NCI-H1694 (cell line): ENCODE measurements at regions not wholly inside any gene's neighbourhood (a gene's known extent, or its start where the extent isn't known, plus 50 kb on each side); places are given as distances from the start of the nearest gene placed in this dataset.
A peak's percentile ranks its signal among the peaks of the same experiment; 100 is the strongest.
"Not testable (repeated sequence)": the region's sequence is repeated elsewhere in the genome, so short reads cannot be mapped to it uniquely, and the experiment has no call there.

Experiments used
- DNase-seq: peaks from one replicate; lab custom pipeline; 2025; lab: John Stamatoyannopoulos, UW

DNA sequence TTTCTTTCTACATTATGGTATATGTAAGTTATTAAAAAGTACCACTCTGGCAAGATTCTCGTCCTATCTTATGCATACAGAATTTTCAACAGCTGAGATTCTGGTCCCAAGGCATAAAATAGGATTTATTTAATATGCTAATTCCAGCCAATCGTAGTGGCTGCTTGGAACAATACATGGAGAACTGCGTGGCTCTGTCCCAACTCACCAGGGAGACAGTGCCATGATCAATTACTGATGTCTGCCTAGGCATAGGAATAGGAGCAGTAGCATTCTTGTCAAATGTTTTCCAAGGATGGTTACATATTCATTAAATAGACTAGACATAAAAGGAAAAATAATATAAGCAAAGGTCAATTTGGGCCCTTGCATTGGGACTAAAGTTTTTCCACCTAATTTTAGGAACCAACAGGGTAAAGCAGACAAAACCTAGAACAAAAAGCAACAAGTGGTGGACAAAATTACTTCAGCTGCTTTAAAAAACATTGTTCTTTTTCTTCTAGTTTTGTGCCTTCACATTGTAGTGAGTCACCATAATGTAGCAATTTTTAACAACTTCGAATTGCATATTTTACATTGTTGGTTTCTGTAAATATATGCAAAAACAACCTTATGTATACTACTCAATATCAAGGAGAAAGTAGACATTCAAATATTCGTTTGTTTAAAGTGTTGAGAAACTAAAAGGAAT, 232.8 kb upstream of the ATP5MC3 start:
- DNase-seq = no peak

DNA sequence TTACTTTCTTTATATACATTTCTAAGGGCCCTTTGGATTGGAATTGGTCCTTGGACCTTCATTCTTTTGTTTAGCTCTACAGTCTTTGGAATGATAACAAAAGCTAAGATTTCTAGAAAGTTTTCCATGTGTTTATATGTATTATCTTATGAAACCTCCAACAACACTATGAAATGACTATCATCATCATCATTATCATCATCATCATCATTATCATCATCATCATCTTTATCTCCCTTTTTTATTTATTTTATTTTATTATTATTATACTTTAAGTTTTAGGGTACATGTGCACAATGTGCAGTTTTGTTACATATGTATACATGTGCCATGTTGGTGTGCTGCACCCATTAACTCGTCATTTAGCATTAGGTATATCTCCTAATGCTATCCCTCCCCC, 229.4 kb upstream of the ATP5MC3 start:
- DNase-seq = not testable (repeated sequence)

DNA sequence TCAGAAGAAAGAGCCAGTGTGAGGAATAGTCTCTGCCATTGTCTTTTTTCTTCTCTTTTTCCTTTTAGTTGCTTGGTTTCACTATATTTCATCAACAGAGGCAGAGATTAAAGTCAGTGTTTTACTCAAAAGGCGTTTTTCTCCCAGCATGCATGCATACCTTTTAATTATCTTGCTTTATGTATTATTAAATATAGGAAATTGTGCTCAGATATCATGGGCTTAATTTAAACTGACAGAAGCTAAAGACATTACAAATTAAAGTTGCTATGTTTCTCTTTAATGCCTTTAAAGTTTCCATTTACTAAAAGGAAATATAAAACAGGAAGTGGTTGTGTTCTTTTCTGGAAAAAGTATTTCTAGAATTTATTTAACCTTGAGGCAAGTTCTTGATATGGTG, 223.3 kb upstream of the ATP5MC3 start:
- no peak for DNase-seq

DNA sequence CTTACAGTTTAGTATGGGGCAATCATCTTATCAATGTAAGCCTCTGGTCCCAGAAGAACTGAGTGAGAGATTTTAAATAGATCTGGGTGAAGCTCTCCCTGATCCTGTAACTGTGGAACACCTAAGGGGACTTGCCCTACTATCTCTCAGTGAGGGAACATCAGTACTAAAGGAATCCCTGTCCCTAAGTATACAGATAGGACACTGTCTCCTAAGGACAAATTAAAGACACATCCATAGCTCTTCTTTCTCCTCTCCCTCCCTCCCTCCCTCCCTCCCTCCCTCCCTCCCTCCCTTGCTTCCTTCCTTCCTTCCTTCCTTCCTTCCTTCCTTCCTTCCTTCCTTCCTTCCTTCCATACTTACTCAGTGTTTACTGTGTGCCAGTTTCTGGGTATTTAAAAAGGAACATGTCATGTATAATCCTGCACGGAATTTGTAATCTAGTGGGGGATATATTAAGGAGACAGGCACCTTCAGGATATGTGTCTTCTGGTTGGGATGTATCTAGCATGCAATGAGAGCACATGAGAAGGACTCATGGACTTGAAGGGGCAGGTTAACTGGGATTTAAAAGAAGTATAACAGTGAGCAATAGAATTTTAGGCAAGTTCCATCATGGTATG, 222.2 kb upstream of the ATP5MC3 start:
- DNase-seq = no peak

DNA sequence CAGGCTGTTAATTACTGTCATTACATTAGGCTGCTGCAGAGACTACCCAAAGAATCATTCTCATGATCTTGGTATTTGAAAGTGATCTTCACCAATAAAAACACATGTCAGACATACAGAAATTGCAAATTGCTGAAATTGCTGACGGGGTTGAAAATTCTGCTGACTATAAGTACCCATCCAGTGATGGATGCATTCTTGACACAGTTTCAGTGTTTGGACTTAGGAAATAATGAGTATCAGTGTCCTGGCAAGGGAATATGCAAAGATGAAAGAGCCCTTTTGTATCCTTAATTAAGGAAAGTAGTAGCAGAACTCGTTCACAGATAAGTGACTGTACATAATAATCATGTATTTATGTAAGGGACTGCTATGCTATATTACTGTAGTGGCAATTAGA, 221.1 kb upstream of the ATP5MC3 start:
- no peak for DNase-seq

DNA sequence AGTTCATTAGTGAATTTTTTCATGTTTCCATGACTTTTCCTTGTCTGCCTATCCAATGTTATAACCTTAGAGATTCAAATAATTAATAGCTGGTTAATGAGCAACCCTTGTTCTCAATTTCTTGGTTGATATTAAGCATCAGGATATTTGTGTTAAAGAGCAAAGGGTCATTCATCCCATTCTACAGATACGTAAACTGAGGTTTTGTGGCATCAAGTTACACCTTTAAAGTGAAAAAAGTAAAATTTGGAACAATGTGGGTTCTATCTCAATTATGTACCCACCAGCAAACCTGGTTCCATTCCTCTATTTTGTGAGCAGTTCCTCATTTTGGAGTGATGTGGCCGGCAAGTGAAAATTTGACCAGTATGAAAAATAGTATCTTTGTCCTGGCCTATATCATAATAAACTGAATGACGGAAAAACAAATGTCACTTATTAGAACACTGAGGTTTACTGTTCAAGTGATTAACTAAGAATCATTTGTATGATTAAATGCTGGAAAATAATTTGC, 220.5 kb upstream of the ATP5MC3 start:
- DNase-seq = no peak

DNA sequence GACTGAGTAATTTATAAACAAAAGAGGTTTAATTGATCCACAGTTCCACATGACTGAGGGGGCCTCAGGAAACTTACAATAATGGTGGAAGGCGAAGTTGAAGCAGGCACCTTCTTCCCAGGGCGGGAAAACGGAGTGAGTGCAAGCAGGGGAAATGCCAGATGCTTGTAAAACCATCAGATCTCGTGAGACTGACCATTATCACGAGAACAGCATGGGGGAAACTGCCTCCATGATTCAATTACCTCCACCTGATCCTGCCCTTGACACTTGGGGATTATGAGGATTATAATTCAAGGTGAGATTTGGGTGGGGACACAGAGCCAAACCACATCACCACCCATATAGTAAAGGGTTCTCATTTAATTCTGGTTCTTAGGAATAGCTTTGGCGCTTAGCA, 219.5 kb upstream of the ATP5MC3 start:
- no peak for DNase-seq

DNA sequence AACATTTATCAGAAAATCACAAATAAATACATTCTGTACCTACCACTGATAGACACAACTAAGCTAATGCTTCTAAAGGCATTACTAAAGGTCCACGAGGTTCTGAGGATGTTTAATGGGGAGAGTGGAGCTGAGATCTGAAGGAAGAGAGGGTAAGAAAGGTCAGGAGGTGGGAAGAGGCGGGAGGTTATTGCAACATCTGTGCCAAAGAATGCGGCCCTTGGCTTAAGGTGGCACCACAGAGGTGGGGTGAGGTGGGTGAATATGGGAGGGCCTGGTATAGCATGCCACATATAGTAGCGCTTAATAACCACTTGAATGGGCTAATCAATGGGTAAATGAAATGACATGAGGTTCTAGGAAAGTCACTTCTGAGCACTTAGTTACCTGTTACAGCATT, 217.8 kb upstream of the ATP5MC3 start:
- DNase-seq = no peak

DNA sequence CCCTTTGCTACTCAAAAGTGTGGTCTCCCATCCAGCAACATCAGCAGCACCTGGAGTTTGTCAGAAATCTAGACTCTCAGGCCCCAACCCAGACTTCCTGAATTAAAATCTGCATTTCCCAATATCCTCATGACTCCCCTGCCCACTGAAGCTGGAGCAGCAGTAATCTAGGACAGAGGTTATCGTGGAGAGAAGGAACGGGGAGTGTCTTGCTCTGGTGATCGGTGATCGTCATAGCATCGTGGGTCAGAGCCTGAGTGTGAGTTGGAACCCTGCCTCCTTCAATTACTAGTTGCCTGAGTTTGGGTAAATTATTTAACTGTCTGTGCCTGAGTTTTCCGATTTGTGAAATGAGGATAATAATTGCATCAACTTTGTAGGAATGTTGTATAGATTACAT, 217.3 kb upstream of the ATP5MC3 start:
- no peak for DNase-seq

DNA sequence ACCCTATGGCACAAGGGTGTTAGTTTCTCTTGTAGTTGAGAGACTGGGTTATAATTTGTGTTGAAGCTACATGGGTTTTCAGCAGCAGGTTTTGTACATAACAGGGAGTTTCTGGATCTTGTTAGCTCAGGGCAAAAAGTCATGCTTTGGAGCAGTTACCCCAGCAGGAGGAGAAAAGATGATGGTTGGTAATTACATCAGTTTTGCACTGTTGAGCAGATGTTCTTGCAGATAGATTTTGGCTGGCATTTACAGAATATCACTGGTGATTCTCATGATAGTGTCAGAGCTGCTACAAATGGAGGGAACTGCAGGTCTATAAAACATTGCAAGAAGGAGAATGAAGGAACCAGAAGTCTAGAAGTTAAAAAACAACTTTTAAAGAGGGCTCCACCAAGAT, 215.2 kb upstream of the ATP5MC3 start:
- DNase-seq = peak; percentile 5

DNA sequence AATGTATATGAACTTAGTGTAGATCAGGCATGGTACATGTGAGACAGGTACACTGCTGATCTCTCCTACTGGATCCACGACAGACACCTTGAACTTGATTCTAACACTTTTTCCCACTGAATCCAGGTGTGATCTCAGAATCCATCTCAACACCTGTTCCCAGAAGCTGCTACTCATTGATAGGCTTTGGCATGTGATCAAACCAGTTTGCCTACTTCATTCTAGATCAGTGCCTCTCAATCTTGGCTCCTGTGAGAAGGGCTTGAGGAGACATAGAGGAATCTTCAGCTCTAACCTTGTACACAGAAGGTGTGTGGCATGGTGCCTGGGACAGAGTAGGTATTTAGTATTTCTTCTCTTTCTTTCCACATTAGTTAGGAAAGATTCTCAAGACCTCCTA, 212.3 kb upstream of the ATP5MC3 start:
- no peak for DNase-seq

DNA sequence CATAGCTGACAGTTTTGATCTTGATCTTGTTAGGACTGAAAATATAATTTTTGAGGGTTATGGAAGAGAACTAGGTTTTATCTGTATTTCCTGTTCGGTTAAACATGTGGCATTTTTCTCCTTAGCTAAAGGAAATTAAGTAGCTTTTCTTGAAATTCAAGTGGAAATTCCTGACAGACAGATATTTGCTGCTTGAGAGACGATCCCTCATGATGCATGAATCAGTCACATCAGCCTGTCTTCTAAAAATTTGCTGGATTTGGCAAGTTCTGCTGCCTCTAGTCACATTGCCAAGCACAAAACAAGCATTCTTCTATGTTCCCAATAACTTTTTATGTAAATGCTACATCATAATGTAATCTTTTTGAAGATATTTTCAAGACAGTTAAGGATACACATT, 201.8 kb upstream of the ATP5MC3 start:
- DNase-seq = no peak

DNA sequence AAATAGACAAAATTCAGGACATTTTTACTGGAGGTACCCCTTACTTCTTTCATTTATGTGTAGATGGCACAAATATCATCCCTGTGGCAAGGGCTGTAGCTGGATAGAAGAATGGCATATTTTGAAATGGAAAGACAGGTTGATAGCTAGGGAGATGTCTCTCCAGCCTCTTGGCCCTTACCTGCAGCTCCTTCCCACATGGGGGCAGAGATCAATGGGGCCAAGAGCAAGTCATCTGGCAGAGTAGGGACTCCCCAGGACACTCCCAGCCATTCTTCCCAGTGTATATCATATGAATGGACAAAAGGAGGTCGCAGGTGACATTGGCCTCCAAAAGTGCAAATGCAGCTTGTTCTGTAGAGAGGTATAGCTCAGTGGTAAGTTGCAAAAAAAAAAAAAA, 192.2 kb upstream of the ATP5MC3 start:
- DNase-seq = no peak

DNA sequence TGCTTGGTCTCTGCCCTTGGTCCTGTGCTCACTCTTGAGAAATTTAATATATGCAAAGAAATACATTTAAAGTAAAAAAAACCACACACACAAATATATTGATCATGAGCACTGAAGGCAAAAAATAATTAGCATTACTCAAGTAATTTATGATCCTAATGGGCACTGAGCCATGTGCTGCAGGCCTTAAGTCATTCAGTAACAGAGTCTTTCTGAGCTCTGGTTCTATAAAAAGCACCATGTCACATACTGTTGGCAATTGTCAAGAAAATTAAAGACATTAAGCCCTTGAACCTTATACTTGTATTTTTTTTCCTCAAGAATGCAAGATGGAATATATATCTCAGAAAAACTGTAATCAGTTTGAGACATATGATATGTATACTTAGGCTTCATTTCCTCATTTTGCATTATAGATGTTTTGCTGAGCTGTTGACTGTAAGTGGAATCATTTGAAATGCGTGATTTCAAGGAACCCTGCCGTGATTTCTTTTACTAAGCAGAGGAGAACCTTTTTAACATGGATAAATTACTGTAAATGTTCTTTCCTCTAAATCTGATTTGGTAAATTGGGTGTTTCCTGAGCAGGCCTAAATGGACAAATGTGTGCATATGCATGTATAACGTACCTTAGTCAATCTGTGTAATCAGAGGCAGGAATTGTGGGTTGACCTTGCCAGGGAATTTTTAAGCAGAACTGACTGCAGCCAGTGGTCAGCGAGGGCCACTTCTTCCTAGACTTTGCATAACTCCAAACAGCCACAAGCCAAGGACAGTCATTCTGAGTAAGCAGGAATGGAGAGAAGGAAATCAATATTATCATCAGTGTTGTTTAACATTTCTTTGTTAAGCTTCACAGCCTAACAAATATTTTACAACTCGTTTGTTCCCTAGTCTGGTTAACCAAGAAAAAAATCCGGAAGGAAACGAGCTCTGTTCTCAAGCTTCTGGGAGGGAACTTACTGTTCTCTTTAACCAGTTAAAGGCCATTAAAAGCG, 191.5 kb upstream of the ATP5MC3 start:
- no peak for DNase-seq

DNA sequence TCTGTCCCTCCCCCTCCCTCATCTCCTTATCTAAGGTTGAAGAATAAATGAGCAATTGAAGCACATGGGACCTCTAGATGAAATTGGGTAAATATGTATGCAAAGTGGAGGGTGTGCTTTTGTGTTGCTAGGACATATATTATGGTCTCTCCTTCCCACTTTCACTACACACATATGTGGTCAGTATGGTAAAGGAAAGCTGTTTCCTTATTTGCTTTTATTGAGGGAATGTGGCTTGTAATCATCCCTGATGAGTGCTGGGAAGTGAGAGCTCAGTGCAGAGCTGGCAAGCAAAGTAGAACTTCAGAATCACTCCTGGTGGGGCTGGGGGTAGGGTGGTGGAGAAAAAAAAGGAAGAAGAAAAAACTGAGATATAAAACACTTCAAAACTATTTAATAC, 189.9 kb upstream of the ATP5MC3 start:
- DNase-seq = no peak

DNA sequence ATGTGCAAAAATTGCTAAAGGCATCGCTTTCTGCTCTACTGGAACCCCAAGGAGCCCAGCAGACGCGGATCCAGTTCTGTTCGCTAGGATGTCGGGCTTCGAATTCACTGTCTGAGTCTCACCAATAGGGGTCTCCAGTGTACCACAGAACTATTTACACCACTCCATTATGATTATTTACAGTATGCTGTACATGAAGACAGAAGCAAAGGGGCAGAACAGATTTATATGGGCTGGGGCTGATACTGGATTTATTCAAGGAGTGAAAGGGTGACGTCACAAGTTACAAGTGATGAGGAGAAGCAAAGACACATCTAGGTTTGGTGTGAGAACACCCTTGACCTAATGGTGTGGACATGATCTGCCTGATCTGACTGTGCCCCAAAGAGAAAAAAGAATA, 185.3 kb upstream of the ATP5MC3 start:
- DNase-seq = peak; percentile 76

DNA sequence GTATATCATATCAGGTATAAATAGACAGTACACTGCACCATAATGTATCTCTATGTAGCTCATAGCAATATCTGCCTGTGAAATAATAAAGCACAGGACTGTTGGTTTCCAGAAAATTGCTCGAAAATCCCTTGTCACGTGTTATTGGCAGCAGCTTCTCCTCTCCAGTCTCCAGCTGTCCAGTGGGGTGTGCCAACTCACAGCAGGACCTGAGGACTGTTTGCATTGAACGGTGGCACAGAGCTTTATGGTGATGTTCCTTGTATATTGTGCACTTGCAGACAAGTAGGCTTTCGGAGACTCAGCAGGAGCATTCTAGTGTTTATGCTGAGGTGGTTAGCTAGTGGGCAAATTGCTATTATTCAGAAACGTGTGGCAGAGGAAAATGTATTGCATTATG, 182.2 kb upstream of the ATP5MC3 start:
- DNase-seq = peak; percentile 85

DNA sequence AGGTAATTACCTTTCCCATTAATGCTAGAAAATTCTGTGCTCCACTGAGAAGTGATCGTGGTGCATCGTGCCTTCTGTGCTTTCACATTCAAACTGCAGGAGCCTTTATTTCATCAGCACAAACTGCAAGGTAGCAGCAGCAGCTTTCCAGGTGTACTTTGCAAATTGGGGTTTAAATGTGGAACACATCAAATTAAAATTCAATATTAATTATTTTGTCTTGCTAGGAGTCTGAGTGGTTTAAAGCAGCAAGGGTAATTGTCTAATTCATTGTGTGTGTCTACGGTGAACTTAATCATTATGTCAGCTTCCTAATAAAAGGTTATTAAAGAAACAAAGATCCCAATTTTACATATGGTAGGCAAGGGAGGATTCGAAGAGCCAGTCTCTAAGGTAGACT, 180.8 kb upstream of the ATP5MC3 start:
- no peak for DNase-seq

DNA sequence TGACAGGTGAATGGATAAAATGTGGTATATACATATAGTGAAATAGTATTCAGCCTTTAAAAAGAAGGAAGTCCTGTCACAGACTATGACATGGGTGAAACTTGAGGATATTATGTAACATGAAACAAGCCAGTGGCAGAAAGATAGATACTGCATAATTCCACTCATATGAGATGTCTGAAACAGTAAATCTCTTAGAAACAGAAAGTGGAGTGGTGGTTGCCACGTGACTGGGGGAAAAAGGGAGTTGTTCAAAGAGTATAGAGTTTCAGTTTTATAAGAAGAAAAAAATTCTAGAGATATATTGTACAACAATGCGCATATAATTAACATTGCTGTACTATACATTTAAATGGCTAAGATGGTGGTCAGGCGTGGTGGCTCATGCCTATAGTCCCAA, 178.2 kb upstream of the ATP5MC3 start:
- DNase-seq = no peak

DNA sequence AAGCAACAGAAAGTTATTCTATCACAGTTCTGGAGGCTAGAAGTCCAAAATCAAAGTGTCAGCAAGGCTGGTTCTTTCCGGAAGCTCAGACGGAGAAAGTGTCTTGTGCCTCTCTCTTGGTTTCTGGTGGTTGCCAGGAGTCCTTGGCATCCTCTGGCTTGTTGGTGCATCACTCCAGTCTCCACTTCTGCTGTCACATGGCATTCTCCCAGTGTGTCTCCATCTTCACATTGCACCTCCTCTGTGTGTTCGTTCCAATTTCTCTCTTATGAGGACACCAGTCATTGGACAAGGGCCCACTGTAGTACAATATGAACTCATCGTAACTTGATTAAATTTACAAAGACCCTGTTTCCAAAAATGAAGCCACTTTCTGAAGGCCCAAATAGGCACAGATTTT, 175.4 kb upstream of the ATP5MC3 start:
- DNase-seq = no peak

DNA sequence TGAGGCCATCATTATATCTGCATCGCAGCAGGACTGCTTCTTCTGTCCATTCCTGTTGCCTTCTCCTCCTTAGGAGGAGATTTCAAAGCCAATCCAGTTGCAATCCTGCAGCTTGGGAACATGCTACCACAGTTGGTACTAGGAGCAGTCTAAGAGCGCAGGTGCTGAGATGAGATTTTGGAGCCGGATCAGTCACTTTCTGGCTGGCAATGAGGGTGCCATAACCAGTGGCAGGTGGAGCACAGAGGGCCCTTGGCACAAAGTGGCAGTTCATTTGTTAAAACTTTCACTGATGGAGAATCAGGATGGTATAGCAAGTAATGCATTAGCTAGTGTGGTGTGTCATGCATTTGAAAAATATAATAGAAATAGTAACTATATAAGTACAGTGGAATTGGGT, 173.7 kb upstream of the ATP5MC3 start:
- no peak for DNase-seq

DNA sequence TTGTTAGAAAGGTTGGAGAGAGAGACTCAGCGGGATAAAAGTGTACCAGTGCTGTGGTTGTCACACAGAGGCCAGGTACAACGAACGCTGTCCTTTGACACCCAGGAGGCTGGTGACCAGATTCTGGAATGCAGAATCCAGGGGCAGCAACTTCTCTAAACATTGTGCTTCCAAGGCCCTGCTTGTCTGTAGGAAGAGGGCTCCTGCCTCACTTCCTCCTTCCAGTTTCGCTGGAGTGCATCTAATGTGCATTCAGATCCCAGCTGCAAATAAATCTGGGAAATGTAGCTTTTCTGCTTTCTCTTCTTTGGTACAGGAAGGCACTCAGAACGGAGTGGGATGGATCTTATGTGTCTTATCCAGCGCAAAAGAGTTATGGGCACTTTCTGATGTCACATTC, 171.8 kb upstream of the ATP5MC3 start:
- no peak for DNase-seq

DNA sequence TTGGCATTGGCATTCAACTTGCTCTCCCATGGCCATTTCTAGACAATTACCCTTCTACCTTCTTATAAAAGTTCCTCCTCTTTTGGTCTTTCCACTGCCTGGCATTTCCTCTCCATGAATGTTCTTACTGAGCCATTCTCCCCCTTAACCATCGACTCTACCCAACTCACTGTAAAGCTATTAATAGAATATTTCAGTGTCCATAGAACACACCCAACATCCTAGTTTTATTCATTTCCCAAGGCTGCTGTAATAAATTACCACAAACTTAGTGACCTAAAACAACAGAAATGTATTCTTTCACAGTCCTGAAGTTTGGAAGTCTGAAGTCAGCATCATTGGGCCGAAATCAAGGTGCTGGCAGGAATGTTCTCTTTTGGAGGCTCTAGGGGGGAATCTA, 170.0 kb upstream of the ATP5MC3 start:
- no peak for DNase-seq
